H9 (cell line): ENCODE measurements at regions not wholly inside any gene's neighbourhood (a gene's known extent, or its start where the extent isn't known, plus 50 kb on each side); places are given as distances from the start of the nearest gene placed in this dataset.

ENCODE experiments used
- DNase-seq: peaks from one replicate; pipeline ENCODE4 v3.0.0-alpha.2; 2017
- H2AFZ ChIP-seq: one replicate; pipeline ENCODE4 v1.6.1; 2013; ENCODE audit warnings: mild to moderate bottlenecking, low read length, control low read depth, moderate library complexity
- H2AK5ac ChIP-seq: 2 replicates; pipeline ENCODE4 v1.6.1; 2013; ENCODE audit warnings: low read length, control low read depth, mixed read lengths; ENCODE audit not compliant: insufficient read length
- H2BK120ac ChIP-seq: one replicate; pipeline ENCODE4 v1.6.1; 2013; ENCODE audit warnings: low read depth, mild to moderate bottlenecking, low read length, control low read depth, inconsistent platforms; ENCODE audit not compliant: poor library complexity, severe bottlenecking
- H2BK12ac ChIP-seq: 2 replicates; pipeline ENCODE4 v1.6.1; 2013; ENCODE audit warnings: low read length, control low read depth, mixed read lengths, low read depth; ENCODE audit not compliant: insufficient read length
- H2BK15ac ChIP-seq: 2 replicates; pipeline ENCODE4 v1.6.1; 2013; ENCODE audit warnings: low read depth, low read length, control low read depth
- H2BK20ac ChIP-seq: one replicate; pipeline ENCODE4 v1.6.1; 2013; ENCODE audit warnings: low read depth, mild to moderate bottlenecking, low read length, control low read depth, inconsistent platforms; ENCODE audit not compliant: poor library complexity, severe bottlenecking
- H2BK5ac ChIP-seq: 2 replicates; pipeline ENCODE4 v1.6.1; 2013; ENCODE audit warnings: low read length, control low read depth, mixed read lengths; ENCODE audit not compliant: insufficient read length
- H3K14ac ChIP-seq: 2 replicates; pipeline ENCODE4 v1.6.1; 2013; ENCODE audit warnings: low read length, control low read depth; ENCODE audit not compliant: insufficient read depth
- H3K18ac ChIP-seq: 2 replicates; pipeline ENCODE4 v1.6.1; 2013; ENCODE audit warnings: low read depth, mild to moderate bottlenecking, mixed read lengths, low read length, control low read depth; ENCODE audit not compliant: insufficient read length
- H3K23ac ChIP-seq: 2 replicates; pipeline ENCODE4 v1.6.1; 2013; ENCODE audit warnings: low read length, control low read depth, mixed read lengths, low read depth; ENCODE audit not compliant: insufficient read length
- H3K23me2 ChIP-seq: 2 replicates; pipeline ENCODE4 v1.6.1; 2013; ENCODE audit warnings: low read depth, mild to moderate bottlenecking, mixed read lengths, low read length, control low read depth; ENCODE audit not compliant: insufficient read length, poor library complexity, severe bottlenecking
- H3K27ac ChIP-seq: 2 replicates; pipeline ENCODE4 v1.5.1; 2013; ENCODE audit warnings: low read length, control low read depth, mixed read lengths, low read depth; ENCODE audit not compliant: insufficient read length
- H3K27me3 ChIP-seq: 2 replicates; pipeline ENCODE4 v1.6.1; 2013; ENCODE audit warnings: low read length, control low read depth, inconsistent platforms; ENCODE audit not compliant: insufficient read depth
- H3K4ac ChIP-seq: 2 replicates; pipeline ENCODE4 v1.6.1; 2013; ENCODE audit warnings: low read depth, mild to moderate bottlenecking, control low read depth, inconsistent platforms, low read length, moderate library complexity
- H3K4me1 ChIP-seq: 2 replicates; pipeline ENCODE4 v1.6.1; 2013; ENCODE audit warnings: low read length, control low read depth, inconsistent platforms; ENCODE audit not compliant: insufficient read depth
- H3K4me2 ChIP-seq: 2 replicates; pipeline ENCODE4 v1.6.1; 2013; ENCODE audit warnings: low read length, control low read depth, mixed read lengths; ENCODE audit not compliant: insufficient read length, insufficient read depth
- H3K56ac ChIP-seq: 2 replicates; pipeline ENCODE4 v1.6.1; 2013; ENCODE audit warnings: low read depth, mild to moderate bottlenecking, mixed read lengths, low read length, control low read depth; ENCODE audit not compliant: insufficient read length
- H3K79me1 ChIP-seq: 2 replicates; pipeline ENCODE4 v1.6.1; 2013; ENCODE audit warnings: low read depth, mild to moderate bottlenecking, moderate library complexity, low read length, control low read depth, inconsistent platforms; ENCODE audit not compliant: insufficient read depth, poor library complexity, severe bottlenecking
- H3K79me2 ChIP-seq: 2 replicates; pipeline ENCODE4 v1.6.1; 2013; ENCODE audit warnings: low read length, control low read depth, inconsistent platforms; ENCODE audit not compliant: insufficient read depth
- H3K9ac ChIP-seq: 2 replicates; pipeline ENCODE4 v1.6.1; 2013; ENCODE audit warnings: low read length, control low read depth, mixed read lengths; ENCODE audit not compliant: insufficient read length; ENCODE audit errors: extremely low read depth
- H3K9me3 ChIP-seq: one replicate; pipeline ENCODE4 v1.6.1; 2013; ENCODE audit warnings: low read depth, low read length, inconsistent platforms; ENCODE audit not compliant: control insufficient read depth
- H3T11ph ChIP-seq: one replicate; pipeline ENCODE4 v1.6.1; 2013; ENCODE audit warnings: mild to moderate bottlenecking, low read length, control low read depth, inconsistent platforms
- H4K20me1 ChIP-seq: one replicate; pipeline ENCODE4 v1.6.1; 2013; ENCODE audit not compliant: control insufficient read depth, insufficient read length, insufficient read depth
- H4K5ac ChIP-seq: 2 replicates; pipeline ENCODE4 v1.6.1; 2013; ENCODE audit warnings: low read depth, mild to moderate bottlenecking, mixed read lengths, low read length, control low read depth; ENCODE audit not compliant: insufficient read length
- H4K8ac ChIP-seq: replicated peaks from 2 replicates; pipeline ENCODE4 v1.6.1; 2013; ENCODE audit warnings: low read length, control low read depth, mixed read lengths, low read depth; ENCODE audit not compliant: insufficient read length
- H4K91ac ChIP-seq: 2 replicates; pipeline ENCODE4 v1.6.1; 2013; ENCODE audit warnings: low read depth, mild to moderate bottlenecking, moderate library complexity, mixed read lengths, low read length, control low read depth; ENCODE audit not compliant: insufficient read length
- H3K27ac Mint-ChIP-seq, 3 experiments: 2 replicates in 2 of 3; 3 replicates in 1 of 3; pipeline ENCODE4 v1.8.0; 2020 to 2021; ENCODE audit warnings: mixed read lengths in 3 of 3, mild to moderate bottlenecking in 1 of 3, moderate library complexity in 1 of 3
- H3K27me3 Mint-ChIP-seq: 2 replicates; pipeline ENCODE4 v1.8.0; 2021; ENCODE audit warnings: low read depth, mild to moderate bottlenecking, moderate library complexity, mixed read lengths
- H3K36me3 Mint-ChIP-seq, 3 experiments: 2 replicates in 2 of 3; 3 replicates in 1 of 3; pipeline ENCODE4 v1.8.0; 2020 to 2021; ENCODE audit warnings: low read depth in 3 of 3, mixed read lengths in 3 of 3; ENCODE audit not compliant: insufficient read depth in 1 of 3
- H3K4me1 Mint-ChIP-seq, 2 experiments: 2 replicates each; pipeline ENCODE4 v1.8.0; 2020; ENCODE audit warnings: mixed read lengths in 2 of 2
- H3K4me3 Mint-ChIP-seq, 2 experiments: 2 replicates in 1 of 2; 3 replicates in 1 of 2; pipeline ENCODE4 v1.8.0; 2020 to 2021; ENCODE audit warnings: mild to moderate bottlenecking in 2 of 2, mixed read lengths in 2 of 2, moderate library complexity in 1 of 2
- H3K9me3 Mint-ChIP-seq, 2 experiments: 2 replicates in 1 of 2; 3 replicates in 1 of 2; pipeline ENCODE4 v1.8.0; 2020; ENCODE audit warnings: mild to moderate bottlenecking in 2 of 2, mixed read lengths in 2 of 2, moderate library complexity in 1 of 2
- CTCF ChIP-seq: fragments of 200-600 bp; sonication (generic); conservative IDR thresholded peaks from 3 replicates; pipeline ENCODE4 v1.8.0; 2021; ENCODE audit warnings: antibody characterized with exemption, mild to moderate bottlenecking
- WGBS: extraction: QIAGEN DNeasy Blood & Tissue Kit; methylation state at CpG from one replicate; pipeline ENCODE4 v1.1.7; 2013; ENCODE audit warnings: missing lambda C conversion rate, low lambda C conversion rate, mixed read lengths; ENCODE audit not compliant: insufficient read length; ENCODE audit errors: extremely low coverage; 5-methylcytosine and 5-hydroxymethylcytosine counted together

GRCh38 chr9:86563936-86564335 is 209.7 kb upstream of the TUT7 start:
- no peak overlapping the region for H3K56ac ChIP-seq
- no peaks in the 10 kb centered on the region for H3K79me1 ChIP-seq
- no peak overlapping the region for H3K23ac ChIP-seq
- no CpG with 5 or more reads among the region's 5 CpGs for WGBS
- H3K23me2 ChIP-seq = no peaks in the 10 kb centered on the region
- H3K9me3 Mint-ChIP-seq = peaks cover 14 to 15% of the 10 kb centered on the region in 2 experiments
- H3K27me3 ChIP-seq = no peaks in the 10 kb centered on the region
- H2BK5ac ChIP-seq = no peak overlapping the region
- no peak overlapping the region for H2BK15ac ChIP-seq
- no peak overlapping the region for H2BK20ac ChIP-seq
- H3K18ac ChIP-seq = no peak overlapping the region
- H4K20me1 ChIP-seq = no peaks in the 10 kb centered on the region
- no peak overlapping the region for H3K27ac ChIP-seq
- H3K27ac Mint-ChIP-seq = no peak overlapping the region
- no peak overlapping the region for H4K8ac ChIP-seq
- no peak for DNase-seq
- no peak overlapping the region for H3K4me2 ChIP-seq
- H3K9ac ChIP-seq = no peak overlapping the region
- no peak overlapping the region for H2BK12ac ChIP-seq
- peaks cover 0 to 4% (median 0%) of the 10 kb centered on the region in 3 experiments; a peak in 2 of 7 replicates for H3K36me3 Mint-ChIP-seq
- TF ChIP-seq CTCF = no peak
- no peaks in the 10 kb centered on the region for H3K4me1 Mint-ChIP-seq
- H3K9me3 ChIP-seq = no peaks in the 10 kb centered on the region
- H3K14ac ChIP-seq = no peak overlapping the region
- H4K91ac ChIP-seq = no peak overlapping the region
- no peak overlapping the region for H2AFZ ChIP-seq
- no peak overlapping the region for H2AK5ac ChIP-seq
- H3K4me1 ChIP-seq = no peaks in the 10 kb centered on the region
- H3K4ac ChIP-seq = no peak overlapping the region
- H3K4me3 Mint-ChIP-seq = no peak overlapping the region
- no peak overlapping the region for H4K5ac ChIP-seq
- peaks cover 8% of the 10 kb centered on the region for H3K27me3 Mint-ChIP-seq
- no peak overlapping the region for H2BK120ac ChIP-seq
- H3K79me2 ChIP-seq = no peaks in the 10 kb centered on the region
- H3T11ph ChIP-seq = no peak overlapping the region
